ENCODE measurements at regions not wholly inside any gene's neighbourhood (a gene's known extent, or its start where the extent isn't known, plus 50 kb on each side); places are given as distances from the start of the nearest gene placed in this dataset.

- no peak overlapping the region for H3K4me3 ChIP-seq (ENCODE audit: low read depth, low read length)
- TF ChIP-seq CTCF (IDR thresholded peaks at IDR 0.05; ENCODE audit: borderline replicate concordance, insufficient read depth, low read depth, low read length), result no peak
These were observed 236.4 kb downstream of the CASP12 start for GRCh38 chr11:104661901-104662300.

- no peak for TF ChIP-seq CTCF (IDR thresholded peaks at IDR 0.05; ENCODE audit: borderline replicate concordance, insufficient read depth, low read depth, low read length)
These were observed 236.8 kb downstream of the CASP12 start for GRCh38 chr11:104661471-104661870.

GRCh38 chr11:104658177-104658576 lies 240.1 kb downstream of the CASP12 start:
- no peak for TF ChIP-seq CTCF (IDR thresholded peaks at IDR 0.05; ENCODE audit: borderline replicate concordance, insufficient read depth, low read depth, low read length)
- no peak overlapping the region for H3K4me3 ChIP-seq (ENCODE audit: low read depth, low read length)

More at GRCh38 chr11:104661471-104661870, 236.8 kb downstream of the CASP12 start:
- no peak overlapping the region for H3K4me3 ChIP-seq (ENCODE audit: low read depth, low read length)

GRCh38 chr11:104657083-104657482 lies 241.2 kb downstream of the CASP12 start:
- H3K4me3 ChIP-seq (ENCODE audit: low read depth, low read length), result no peak overlapping the region
- TF ChIP-seq CTCF (IDR thresholded peaks at IDR 0.05; ENCODE audit: borderline replicate concordance, insufficient read depth, low read depth, low read length), result no peak

GRCh38 chr11:104655066-104655465 lies 243.2 kb downstream of the CASP12 start:
- no peak for TF ChIP-seq CTCF (IDR thresholded peaks at IDR 0.05; ENCODE audit: borderline replicate concordance, insufficient read depth, low read depth, low read length)

GRCh38 chr11:104654181-104654813 lies 244.0 kb downstream of the CASP12 start:
- TF ChIP-seq CTCF (IDR thresholded peaks at IDR 0.05; ENCODE audit: borderline replicate concordance, insufficient read depth, low read depth, low read length), result no peak
- H3K4me3 ChIP-seq (ENCODE audit: low read depth, low read length), result no peak overlapping the region

More at GRCh38 chr11:104655066-104655465, 243.2 kb downstream of the CASP12 start:
- no peak overlapping the region for H3K4me3 ChIP-seq (ENCODE audit: low read depth, low read length)

GRCh38 chr11:104653407-104653806 lies 244.9 kb downstream of the CASP12 start:
- no peak for TF ChIP-seq CTCF (IDR thresholded peaks at IDR 0.05; ENCODE audit: borderline replicate concordance, insufficient read depth, low read depth, low read length)

More at GRCh38 chr11:104653407-104653806, 244.9 kb downstream of the CASP12 start:
- no peak overlapping the region for H3K4me3 ChIP-seq (ENCODE audit: low read depth, low read length)

All from GM12875 (cell line).